Activated naive CD4-positive, alpha-beta T cell treated with anti-CD3 and anti-CD28 coated beads for 36 hours (primary cell): ENCODE measurements at regions not wholly inside any gene's neighbourhood (a gene's known extent, or its start where the extent isn't known, plus 50 kb on each side); places are given as distances from the start of the nearest gene placed in this dataset.
"Not testable (repeated sequence)": the region's sequence is repeated elsewhere in the genome, so short reads cannot be mapped to it uniquely, and the experiment has no call there.

Experiments
- CTCF ChIA-PET: fragments of 350-600 bp; sonication (Branson Sonifier 250); formaldehyde crosslinking; loops from one replicate; lab custom pipeline; 2021; ENCODE audit warnings: antibody characterized with exemption; lab: Charles Lee
- DNase-seq: peaks from one replicate; pipeline ENCODE4 v3.0.0-alpha.2; 2020
- H3K27ac Mint-ChIP-seq: one replicate; pipeline ENCODE4 v1.8.0; 2021; ENCODE audit warnings: mild to moderate bottlenecking, mixed read lengths
- H3K27me3 Mint-ChIP-seq: one replicate; pipeline ENCODE4 v1.8.0; 2021; ENCODE audit warnings: low read depth, mixed read lengths
- H3K36me3 Mint-ChIP-seq: one replicate; pipeline ENCODE4 v1.8.0; 2021; ENCODE audit warnings: low read depth, mixed read lengths
- H3K4me1 Mint-ChIP-seq: one replicate; pipeline ENCODE4 v1.8.0; 2021; ENCODE audit warnings: low read depth, mixed read lengths
- H3K4me3 Mint-ChIP-seq: one replicate; pipeline ENCODE4 v1.8.0; 2021; ENCODE audit warnings: mild to moderate bottlenecking, moderate library complexity, mixed read lengths
- H3K9me3 Mint-ChIP-seq: one replicate; pipeline ENCODE4 v1.8.0; 2021; ENCODE audit warnings: mixed read lengths
- intact Hi-C: fragments of 100-400 bp; cut with micrococcal nuclease; formaldehyde crosslinking; loops from one replicate; pipeline ENCODE4 v1.15.1; 2023

DNA sequence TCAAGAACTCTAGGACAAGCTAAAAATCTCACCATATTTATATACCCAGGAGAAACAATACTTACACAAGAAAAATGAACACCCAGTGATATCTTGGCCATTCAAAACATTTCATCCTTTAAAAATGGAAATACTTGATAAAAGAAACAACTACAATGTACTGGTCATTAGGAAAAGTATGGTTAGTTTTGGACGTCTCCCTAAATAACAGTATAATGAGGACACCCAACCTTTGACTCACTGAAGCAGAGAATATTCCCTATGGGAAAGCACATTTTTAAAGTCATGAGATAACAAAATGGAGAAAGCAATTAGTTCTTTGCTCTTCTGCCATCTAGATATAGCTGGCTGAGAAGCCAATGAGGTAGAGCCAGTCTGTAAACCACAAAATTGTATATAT lies 164.4 kb downstream of the TBX18 start:
- CTCF ChIA-PET: no interaction called here
- H3K36me3 Mint-ChIP-seq: no peaks in the 10 kb centered on the region
- intact Hi-C loops: no loop called here
- H3K27ac Mint-ChIP-seq: no peak overlapping the region
- no peaks in the 10 kb centered on the region for H3K27me3 Mint-ChIP-seq
- H3K4me3 Mint-ChIP-seq: no peak overlapping the region
- peaks cover 1% of the 10 kb centered on the region for H3K9me3 Mint-ChIP-seq
- no peaks in the 10 kb centered on the region for H3K4me1 Mint-ChIP-seq
- DNase-seq: no peak

DNA sequence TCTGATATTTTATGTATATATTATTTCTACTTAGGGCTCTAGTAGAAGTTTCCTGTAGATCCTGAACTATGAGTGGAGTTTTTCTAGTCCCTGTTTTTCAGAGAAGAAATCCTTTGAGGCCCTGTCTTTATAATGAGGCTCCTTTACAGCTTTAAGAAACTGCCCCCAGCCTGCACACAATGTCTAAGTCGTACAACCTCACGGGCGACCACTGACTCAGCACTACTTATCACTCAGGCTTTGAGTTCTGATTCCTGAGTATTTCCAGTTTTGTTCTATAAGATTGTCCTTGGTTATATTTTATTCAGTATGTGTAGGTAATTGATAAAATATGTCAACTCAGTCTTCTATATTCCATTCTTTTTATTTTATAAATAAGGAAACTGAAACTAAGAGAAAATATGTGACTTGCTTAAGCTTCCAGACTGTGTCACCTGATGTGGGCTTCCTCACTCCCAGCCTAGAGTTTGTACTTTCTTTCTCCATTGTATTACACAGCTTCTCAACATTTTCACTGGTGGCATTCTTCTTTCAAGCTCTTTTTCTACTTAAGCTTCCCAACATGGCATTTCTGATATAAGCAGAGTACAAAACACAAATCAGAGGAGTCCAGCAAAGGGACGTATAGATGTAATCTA lies 167.0 kb downstream of the TBX18 start:
- Mint-ChIP-seq H3K27ac (no peak overlapping the region), H3K9me3 (peaks cover 1% of the 10 kb centered on the region), H3K4me1 (no peaks in the 10 kb centered on the region), H3K27me3 (no peaks in the 10 kb centered on the region), H3K36me3 (no peaks in the 10 kb centered on the region), H3K4me3 (no peak overlapping the region)
- CTCF ChIA-PET: interaction anchor here (0.7 kb wide), 1 partner anchor 174 kb away, joined by 4 read pairs; no protein-coding TSS in a partner anchor
- no peak for DNase-seq
- intact Hi-C loops: no loop called here

DNA sequence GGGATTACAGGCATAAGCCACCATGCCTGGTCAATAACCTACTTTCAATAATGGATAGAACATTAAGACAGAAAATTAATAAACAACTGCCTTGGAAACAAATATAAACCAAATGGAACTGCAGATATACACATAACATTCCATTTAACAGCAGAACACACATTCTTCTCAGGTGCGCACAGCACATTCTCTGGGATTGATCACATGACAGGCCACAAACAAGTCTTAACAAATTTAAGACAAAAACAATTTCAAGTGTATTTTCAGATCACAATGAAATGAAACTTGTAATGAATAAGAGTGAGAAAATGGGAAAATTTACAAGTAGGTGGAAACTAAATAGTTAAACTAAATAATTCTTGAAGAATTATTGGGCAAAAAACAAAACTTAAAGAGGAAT lies 167.9 kb downstream of the TBX18 start:
- intact Hi-C loops: no loop called here
- Mint-ChIP-seq H3K9me3 (peaks cover 1% of the 10 kb centered on the region), H3K36me3 (no peaks in the 10 kb centered on the region), H3K4me1 (no peaks in the 10 kb centered on the region), H3K27ac (no peak overlapping the region), H3K4me3 (no peak overlapping the region), H3K27me3 (no peaks in the 10 kb centered on the region)
- CTCF ChIA-PET: no interaction called here
- DNase-seq: no peak

DNA sequence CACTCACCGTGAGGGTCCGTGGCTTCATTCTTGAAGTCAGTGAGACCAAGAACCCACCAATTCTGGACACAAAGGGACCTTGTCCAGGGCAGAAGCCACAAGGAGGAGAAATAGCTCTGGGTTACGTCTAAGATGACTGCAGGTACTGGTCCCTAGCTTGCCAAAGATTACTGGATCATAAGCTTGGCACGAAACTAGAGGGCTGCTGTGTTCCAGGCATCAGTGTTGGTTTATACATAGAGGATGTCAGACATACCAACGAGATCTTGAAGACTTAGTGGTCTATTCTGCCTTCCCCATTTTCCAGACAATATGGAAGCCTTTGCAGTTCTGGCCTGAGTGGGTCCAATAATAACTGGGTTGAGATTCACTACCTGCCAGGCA lies 175.7 kb downstream of the TBX18 start:
- no peak overlapping the region for H3K27ac Mint-ChIP-seq
- no peak for DNase-seq
- no peaks in the 10 kb centered on the region for H3K36me3 Mint-ChIP-seq
- intact Hi-C loops: no loop called here
- CTCF ChIA-PET: no interaction called here
- H3K9me3 Mint-ChIP-seq: no peaks in the 10 kb centered on the region
- no peak overlapping the region for H3K4me3 Mint-ChIP-seq
- peaks cover 4% of the 10 kb centered on the region for H3K4me1 Mint-ChIP-seq
- H3K27me3 Mint-ChIP-seq: no peaks in the 10 kb centered on the region

DNA sequence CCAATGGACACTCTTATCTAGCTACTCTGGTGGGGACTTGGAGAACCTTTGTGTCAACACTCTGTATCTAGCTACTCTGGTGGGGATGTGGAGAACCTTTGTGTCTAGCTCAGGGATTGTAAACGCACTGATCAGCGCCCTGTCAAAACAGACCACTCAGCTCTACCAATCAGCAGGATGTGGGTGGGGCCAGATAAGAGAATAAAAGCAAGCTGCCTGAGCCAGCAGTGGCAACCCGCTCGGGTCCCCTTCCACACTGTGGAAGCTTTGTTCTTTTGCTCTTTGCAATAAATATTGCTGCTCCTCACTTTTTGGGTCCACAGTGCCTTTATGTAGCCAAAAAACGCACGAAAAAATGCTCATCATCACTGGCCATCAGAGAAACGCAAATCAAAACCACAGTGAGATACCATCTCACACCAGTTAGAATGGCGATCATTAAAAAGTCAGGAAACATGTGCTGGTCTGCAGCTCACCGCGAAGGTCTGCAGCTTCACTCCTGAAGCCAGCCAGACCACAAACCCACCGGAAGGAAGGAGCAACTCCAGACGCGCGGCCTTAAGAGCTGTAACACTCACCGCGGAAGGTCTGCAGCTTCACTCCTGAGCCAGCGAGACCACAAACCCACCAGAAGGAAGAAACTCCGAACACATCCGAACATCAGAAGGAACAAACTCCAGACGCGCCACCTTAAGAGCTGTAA lies 176.3 kb downstream of the TBX18 start:
- CTCF ChIA-PET, DNase-seq, H3K27ac Mint-ChIP-seq, intact Hi-C loops, H3K27me3 Mint-ChIP-seq, H3K4me1 Mint-ChIP-seq, H3K36me3 Mint-ChIP-seq, H3K9me3 Mint-ChIP-seq, H3K4me3 Mint-ChIP-seq: not testable (repeated sequence)

DNA sequence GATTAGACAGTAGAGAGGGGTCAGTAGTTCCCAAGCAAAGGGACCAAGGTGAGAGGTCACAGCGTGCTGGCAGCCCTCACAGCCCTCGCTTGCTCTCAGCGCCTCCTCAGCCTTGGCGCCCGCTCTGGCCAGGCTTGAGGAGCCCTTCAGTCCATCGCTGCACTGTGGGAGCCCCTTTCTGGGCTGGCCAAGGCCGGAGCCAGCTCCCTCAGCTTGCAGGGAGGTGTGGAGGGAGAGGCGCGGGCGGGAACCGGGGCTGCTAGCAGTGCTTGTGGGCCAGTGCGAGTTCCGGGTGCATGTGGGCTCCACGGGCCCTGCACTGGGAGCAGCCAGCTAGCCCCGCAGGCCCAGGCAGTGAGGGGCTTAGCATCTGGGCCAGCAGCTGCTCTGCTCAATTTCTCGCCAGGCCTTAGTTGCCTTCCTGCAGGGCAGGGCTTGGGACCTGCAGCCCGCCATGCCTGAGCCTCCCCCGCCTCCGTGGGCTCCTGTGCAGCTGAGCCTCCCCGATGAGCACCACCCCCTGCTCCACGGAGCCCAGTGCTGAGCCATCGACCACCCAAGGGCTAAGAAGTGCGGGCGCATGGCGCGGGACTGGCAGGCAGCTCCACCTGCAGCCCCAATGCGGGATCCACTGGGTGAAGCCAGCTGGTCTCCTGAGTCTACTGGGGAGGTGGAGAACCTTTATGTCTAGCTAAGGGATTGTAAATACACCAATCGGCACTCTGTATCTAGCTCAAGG lies 177.0 kb downstream of the TBX18 start:
- H3K27me3 Mint-ChIP-seq, DNase-seq, CTCF ChIA-PET, H3K9me3 Mint-ChIP-seq, intact Hi-C loops, H3K27ac Mint-ChIP-seq, H3K4me1 Mint-ChIP-seq, H3K36me3 Mint-ChIP-seq, H3K4me3 Mint-ChIP-seq: not testable (repeated sequence)

DNA sequence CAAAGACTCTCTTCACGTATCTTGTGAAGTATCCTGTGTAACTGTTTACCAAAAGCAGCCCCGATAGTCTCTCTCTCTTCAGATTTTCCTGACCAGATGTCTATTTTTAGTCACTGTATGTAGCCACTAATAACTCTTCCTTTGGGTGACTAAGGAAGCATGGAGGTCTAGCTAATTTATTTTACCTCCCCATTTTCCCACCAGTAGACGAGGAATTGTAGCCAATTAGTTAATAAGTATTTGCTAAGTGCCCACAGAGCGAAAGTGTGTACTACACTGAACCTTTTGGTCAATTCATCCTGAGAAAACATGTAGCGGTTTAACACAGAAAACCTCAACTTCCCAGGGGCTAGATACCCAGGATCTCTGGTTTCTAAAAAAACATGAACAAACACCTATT lies 180.6 kb downstream of the TBX18 start:
- no peak overlapping the region for H3K4me3 Mint-ChIP-seq
- H3K4me1 Mint-ChIP-seq: peaks cover 4% of the 10 kb centered on the region
- no peaks in the 10 kb centered on the region for H3K36me3 Mint-ChIP-seq
- CTCF ChIA-PET: no interaction called here
- peaks cover 4% of the 10 kb centered on the region for H3K9me3 Mint-ChIP-seq
- intact Hi-C loops: no loop called here
- DNase-seq: no peak
- no peaks in the 10 kb centered on the region for H3K27me3 Mint-ChIP-seq
- H3K27ac Mint-ChIP-seq: no peak overlapping the region

DNA sequence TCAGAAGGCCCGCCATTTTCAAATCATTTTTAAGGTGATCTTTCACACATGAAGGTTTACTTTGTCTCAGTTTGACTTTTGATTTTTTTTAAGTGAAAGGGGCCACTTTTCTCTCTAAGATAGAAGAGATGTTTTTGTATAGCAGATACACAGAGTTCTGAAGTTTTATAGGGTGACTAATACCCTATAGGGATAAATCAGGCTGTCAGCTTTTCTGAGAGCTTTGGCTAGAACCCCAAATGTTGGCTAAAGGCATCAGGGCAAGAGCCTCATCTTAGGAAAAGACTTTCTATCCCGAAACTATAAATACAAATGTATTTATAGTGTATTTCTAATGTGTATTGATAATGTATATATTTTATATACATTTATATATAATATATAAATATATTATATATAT lies 181.4 kb downstream of the TBX18 start:
- no peaks in the 10 kb centered on the region for H3K36me3 Mint-ChIP-seq
- no peak overlapping the region for H3K4me3 Mint-ChIP-seq
- DNase-seq: no peak
- CTCF ChIA-PET: no interaction called here
- no peaks in the 10 kb centered on the region for H3K27me3 Mint-ChIP-seq
- H3K27ac Mint-ChIP-seq: no peak overlapping the region
- intact Hi-C loops: no loop called here
- no peaks in the 10 kb centered on the region for H3K4me1 Mint-ChIP-seq
- peaks cover 4% of the 10 kb centered on the region for H3K9me3 Mint-ChIP-seq

DNA sequence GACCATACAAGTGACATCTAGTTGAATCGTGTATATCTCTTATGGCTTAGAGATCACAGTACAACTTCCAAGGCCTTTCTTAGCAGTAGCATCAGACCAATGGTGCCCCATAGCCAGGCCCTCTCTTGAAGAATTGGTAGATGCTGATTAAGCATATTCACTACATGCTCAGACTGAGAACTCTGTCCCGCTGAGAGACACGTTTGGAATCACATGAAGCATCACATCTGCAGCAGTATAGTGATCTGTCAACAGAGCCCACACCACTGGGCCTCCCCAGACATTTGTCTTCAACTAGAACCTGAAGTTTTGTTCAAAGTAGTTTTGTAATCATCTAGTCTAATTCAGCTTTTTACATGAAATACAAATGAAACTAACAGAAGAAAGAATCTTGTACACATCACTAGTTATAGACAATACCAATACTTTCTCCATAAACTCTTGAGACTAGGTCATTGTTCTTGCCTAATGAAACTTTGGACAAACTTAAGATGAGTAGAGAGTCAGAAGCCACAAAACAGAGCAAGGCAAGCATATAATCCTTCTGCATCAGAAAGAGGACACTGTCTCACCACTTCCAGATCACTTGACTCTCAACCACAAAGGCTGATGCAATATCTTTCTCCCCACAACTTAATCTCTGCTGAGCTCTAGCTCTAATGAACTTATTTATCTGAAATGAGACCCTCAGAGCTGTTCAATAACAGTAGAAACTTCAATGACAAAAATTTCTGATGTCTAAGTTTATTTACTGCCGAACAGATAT lies 182.7 kb downstream of the TBX18 start:
- Mint-ChIP-seq H3K9me3 (peaks cover 4% of the 10 kb centered on the region), H3K27me3 (no peaks in the 10 kb centered on the region), H3K4me3 (no peak overlapping the region), H3K27ac (no peak overlapping the region), H3K36me3 (no peaks in the 10 kb centered on the region), H3K4me1 (no peaks in the 10 kb centered on the region)
- intact Hi-C loops: no loop called here
- no peak for DNase-seq
- CTCF ChIA-PET: no interaction called here

DNA sequence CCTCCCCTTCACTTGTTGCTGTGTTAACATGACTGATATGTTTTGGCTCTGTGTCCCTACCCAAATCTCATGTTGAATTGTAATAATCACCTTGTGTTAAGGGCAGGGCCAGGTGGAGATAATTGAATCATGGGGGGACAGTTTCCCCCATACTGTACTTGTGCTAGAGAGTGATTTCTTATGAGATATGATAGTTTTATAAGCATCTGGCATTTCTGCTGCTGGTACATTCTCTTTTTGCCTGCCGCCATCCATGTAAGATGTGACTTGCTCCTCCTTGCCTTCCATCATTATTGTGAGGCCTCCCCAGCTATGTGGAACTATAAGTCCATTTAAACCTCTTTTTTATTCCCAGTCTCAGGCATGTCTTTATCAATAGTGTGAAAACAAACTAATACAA lies 185.0 kb downstream of the TBX18 start:
- CTCF ChIA-PET: interaction anchor here (0.5 to 0.7 kb wide), 2 partner anchors 14 to 234 kb away, joined by 3 read pairs; no protein-coding TSS in a partner anchor

DNA sequence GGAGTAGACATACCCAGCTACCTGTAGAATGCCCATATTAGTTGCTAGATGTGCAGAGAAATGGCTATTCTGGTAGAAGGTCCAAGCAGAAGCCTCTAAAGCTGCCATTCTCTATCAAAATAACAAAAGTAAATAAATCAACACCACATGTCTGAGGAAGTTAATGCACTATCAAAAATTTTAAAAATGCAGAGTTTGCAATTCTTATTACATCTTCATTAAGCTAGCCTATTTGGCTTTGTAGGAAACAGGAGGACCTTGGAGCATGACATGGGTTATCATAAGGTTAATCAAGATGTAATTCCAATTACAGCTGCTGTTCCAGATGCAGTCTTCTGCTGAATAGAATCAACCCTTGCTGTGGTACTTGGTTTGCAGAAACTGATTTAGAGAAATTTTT lies 188.4 kb downstream of the TBX18 start:
- no peaks in the 10 kb centered on the region for H3K4me1 Mint-ChIP-seq
- H3K27ac Mint-ChIP-seq: no peak overlapping the region
- H3K9me3 Mint-ChIP-seq: peaks cover 4% of the 10 kb centered on the region
- intact Hi-C loops: no loop called here
- CTCF ChIA-PET: no interaction called here
- no peaks in the 10 kb centered on the region for H3K36me3 Mint-ChIP-seq
- H3K4me3 Mint-ChIP-seq: no peak overlapping the region
- H3K27me3 Mint-ChIP-seq: no peaks in the 10 kb centered on the region
- no peak for DNase-seq

More for the DNA sequence above, 185.0 kb downstream of the TBX18 start:
- no peaks in the 10 kb centered on the region for H3K4me1 Mint-ChIP-seq
- H3K27ac Mint-ChIP-seq: no peak overlapping the region
- intact Hi-C loops: no loop called here
- no peak for DNase-seq
- H3K36me3 Mint-ChIP-seq: no peaks in the 10 kb centered on the region
- no peaks in the 10 kb centered on the region for H3K27me3 Mint-ChIP-seq
- H3K4me3 Mint-ChIP-seq: no peak overlapping the region
- H3K9me3 Mint-ChIP-seq: peaks cover 4% of the 10 kb centered on the region

DNA sequence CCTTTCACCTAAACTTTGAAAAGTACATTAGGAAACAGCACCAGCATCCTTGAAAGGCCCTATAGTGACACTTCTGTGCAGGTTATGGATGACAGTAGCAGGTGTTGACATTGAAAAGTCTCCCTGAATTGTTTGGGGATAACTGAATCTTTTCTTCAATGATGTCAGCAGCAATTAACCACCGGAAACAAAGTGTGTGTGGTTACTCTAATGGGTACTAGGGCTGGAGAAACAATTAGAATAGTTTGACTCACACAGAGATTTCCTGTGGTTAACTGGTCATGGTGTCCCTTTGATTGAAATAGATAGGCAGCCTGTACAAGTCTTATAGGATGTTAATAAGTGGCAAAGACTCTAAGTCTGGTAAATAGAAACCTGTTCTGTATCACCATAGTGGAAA lies 189.1 kb downstream of the TBX18 start:
- Mint-ChIP-seq H3K4me3 (no peak overlapping the region), H3K27me3 (no peaks in the 10 kb centered on the region), H3K27ac (no peak overlapping the region), H3K36me3 (no peaks in the 10 kb centered on the region), H3K4me1 (no peaks in the 10 kb centered on the region), H3K9me3 (peaks cover 4% of the 10 kb centered on the region)
- CTCF ChIA-PET: no interaction called here
- no peak for DNase-seq
- intact Hi-C loops: no loop called here
